ENCODE measurements at regions not wholly inside any gene's neighbourhood (a gene's known extent, or its start where the extent isn't known, plus 50 kb on each side); places are given as distances from the start of the nearest gene placed in this dataset.

GRCh38 chr12:126648074-126648473, 1582.8 kb downstream of the AACS start:
- no peak for DNase-seq

- DNase-seq = no peak
Observed at GRCh38 chr12:126651133-126651532, 1585.9 kb downstream of the AACS start.

GRCh38 chr12:126663304-126664094, 1598.3 kb downstream of the AACS start:
- DNase-seq = no peak

- peak; percentile 12 for DNase-seq
Observed at GRCh38 chr12:126667339-126667738, 1599.6 kb upstream of the TMEM132C start.

- peak; percentile 26 for DNase-seq
Observed at GRCh38 chr12:126668538-126668937, 1598.4 kb upstream of the TMEM132C start.

- DNase-seq = peak; percentile 1
Observed at GRCh38 chr12:126668961-126669360, 1598.0 kb upstream of the TMEM132C start.

- DNase-seq = no peak
Observed at GRCh38 chr12:126676434-126676833, 1590.5 kb upstream of the TMEM132C start.

- no peak for DNase-seq
Observed at GRCh38 chr12:126681676-126682075, 1585.3 kb upstream of the TMEM132C start.

- DNase-seq = no peak
Observed at GRCh38 chr12:126684703-126685102, 1582.3 kb upstream of the TMEM132C start.

- no peak for DNase-seq
Observed at GRCh38 chr12:126685636-126686035, 1581.3 kb upstream of the TMEM132C start.

- no peak for DNase-seq
Observed at GRCh38 chr12:126688556-126688955, 1578.4 kb upstream of the TMEM132C start.

- no peak for DNase-seq
Observed at GRCh38 chr12:126700096-126700495, 1566.9 kb upstream of the TMEM132C start.

GRCh38 chr12:126704609-126705008, 1562.4 kb upstream of the TMEM132C start:
- no peak for DNase-seq

- DNase-seq = no peak
Observed at GRCh38 chr12:126706300-126706699, 1560.7 kb upstream of the TMEM132C start.

GRCh38 chr12:126708492-126708896, 1558.5 kb upstream of the TMEM132C start:
- no peak for DNase-seq

- DNase-seq = no peak
Observed at GRCh38 chr12:126718365-126718764, 1548.6 kb upstream of the TMEM132C start.

GRCh38 chr12:126719912-126720705, 1546.9 kb upstream of the TMEM132C start:
- DNase-seq = no peak

GRCh38 chr12:126726481-126727217, 1540.3 kb upstream of the TMEM132C start:
- no peak for DNase-seq

- no peak for DNase-seq
Observed at GRCh38 chr12:126727218-126728075, 1539.5 kb upstream of the TMEM132C start.

- DNase-seq = no peak
Observed at GRCh38 chr12:126734296-126734695, 1532.7 kb upstream of the TMEM132C start.

- no peak for DNase-seq
Observed at GRCh38 chr12:126734710-126735109, 1532.3 kb upstream of the TMEM132C start.

GRCh38 chr12:126741536-126742240, 1525.3 kb upstream of the TMEM132C start:
- DNase-seq = no peak
